HG03139 (cell line): ENCODE measurements at regions not wholly inside any gene's neighbourhood (a gene's known extent, or its start where the extent isn't known, plus 50 kb on each side); places are given as distances from the start of the nearest gene placed in this dataset.
"Not testable (repeated sequence)": the region's sequence is repeated elsewhere in the genome, so short reads cannot be mapped to it uniquely, and the experiment has no call there.

Experiments
- ATAC-seq: cut with Tn5 transposase; IDR thresholded peaks from one replicate; pipeline ENCODE4 v1.9.1; 2021; ENCODE audit not compliant: unreplicated experiment

GRCh38 chr1:189658381-189658780 lies 819.3 kb downstream of the BRINP3 start:
- ATAC-seq = no peak

GRCh38 chr1:189659731-189660130 lies 817.9 kb downstream of the BRINP3 start:
- ATAC-seq = no peak

GRCh38 chr1:189662190-189662589 lies 815.5 kb downstream of the BRINP3 start:
- ATAC-seq = no peak

GRCh38 chr1:189669846-189670245 lies 807.8 kb downstream of the BRINP3 start:
- no peak for ATAC-seq

- no peak for ATAC-seq
Measured at GRCh38 chr1:189673217-189673616, 804.4 kb downstream of the BRINP3 start.

- ATAC-seq = no peak
Measured at GRCh38 chr1:189675712-189676244, 801.9 kb downstream of the BRINP3 start.

GRCh38 chr1:189678779-189679178 lies 798.9 kb downstream of the BRINP3 start:
- ATAC-seq = no peak

- ATAC-seq = peak; percentile 84
Measured at GRCh38 chr1:189681252-189681919, 796.3 kb downstream of the BRINP3 start.

GRCh38 chr1:189682591-189682990 lies 795.1 kb downstream of the BRINP3 start:
- no peak for ATAC-seq

GRCh38 chr1:189686288-189686687 lies 791.4 kb downstream of the BRINP3 start:
- ATAC-seq = no peak

GRCh38 chr1:189693140-189693539 lies 784.5 kb downstream of the BRINP3 start:
- no peak for ATAC-seq

GRCh38 chr1:189696297-189696696 lies 781.4 kb downstream of the BRINP3 start:
- no peak for ATAC-seq

GRCh38 chr1:189697113-189697512 lies 780.6 kb downstream of the BRINP3 start:
- no peak for ATAC-seq

GRCh38 chr1:189701606-189702005 lies 776.1 kb downstream of the BRINP3 start:
- ATAC-seq = no peak

- ATAC-seq = no peak
Measured at GRCh38 chr1:189706594-189706993, 771.1 kb downstream of the BRINP3 start.

- ATAC-seq = no peak
Measured at GRCh38 chr1:189708674-189709073, 769.0 kb downstream of the BRINP3 start.

- ATAC-seq = not testable (repeated sequence)
Measured at GRCh38 chr1:189718147-189718795, 759.4 kb downstream of the BRINP3 start.

GRCh38 chr1:189726806-189727205 lies 750.9 kb downstream of the BRINP3 start:
- no peak for ATAC-seq

GRCh38 chr1:189751311-189751710 lies 726.4 kb downstream of the BRINP3 start:
- no peak for ATAC-seq

GRCh38 chr1:189752461-189752995 lies 725.1 kb downstream of the BRINP3 start:
- no peak for ATAC-seq

- ATAC-seq = not testable (repeated sequence)
Measured at GRCh38 chr1:189755100-189755499, 722.6 kb downstream of the BRINP3 start.
